ENCODE measurements at regions not wholly inside any gene's neighbourhood (a gene's known extent, or its start where the extent isn't known, plus 50 kb on each side); places are given as distances from the start of the nearest gene placed in this dataset.
"Not testable (repeated sequence)": the region's sequence is repeated elsewhere in the genome, so short reads cannot be mapped to it uniquely, and the experiment has no call there.

GRCh38 chrX:879756-880698, 249.4 kb downstream of the SHOX start:
- DNase-seq = not testable (repeated sequence)

- no peak for DNase-seq
Observed at GRCh38 chrX:874061-874460, 243.5 kb downstream of the SHOX start.

GRCh38 chrX:873016-873415, 242.4 kb downstream of the SHOX start:
- DNase-seq = no peak

GRCh38 chrX:872090-872489, 241.5 kb downstream of the SHOX start:
- DNase-seq = no peak

- DNase-seq = no peak
Observed at GRCh38 chrX:871626-872025, 241.0 kb downstream of the SHOX start.

GRCh38 chrX:867966-868647, 237.5 kb downstream of the SHOX start:
- DNase-seq = no peak

GRCh38 chrX:867502-867901, 236.9 kb downstream of the SHOX start:
- DNase-seq = no peak

GRCh38 chrX:866441-866990, 235.9 kb downstream of the SHOX start:
- no peak for DNase-seq

GRCh38 chrX:865422-865821, 234.8 kb downstream of the SHOX start:
- no peak for DNase-seq

GRCh38 chrX:861921-862320, 231.3 kb downstream of the SHOX start:
- DNase-seq = no peak

GRCh38 chrX:861340-861890, 230.8 kb downstream of the SHOX start:
- no peak for DNase-seq

- DNase-seq = no peak
Observed at GRCh38 chrX:859329-859728, 228.7 kb downstream of the SHOX start.

- no peak for DNase-seq
Observed at GRCh38 chrX:858542-859078, 228.0 kb downstream of the SHOX start.

- DNase-seq = no peak
Observed at GRCh38 chrX:857376-857775, 226.8 kb downstream of the SHOX start.

GRCh38 chrX:856566-857290, 226.1 kb downstream of the SHOX start:
- no peak for DNase-seq

- DNase-seq = no peak
Observed at GRCh38 chrX:853304-853703, 222.7 kb downstream of the SHOX start.

- DNase-seq = no peak
Observed at GRCh38 chrX:850471-850916, 219.9 kb downstream of the SHOX start.

GRCh38 chrX:848386-848785, 217.8 kb downstream of the SHOX start:
- no peak for DNase-seq

- DNase-seq = no peak
Observed at GRCh38 chrX:843306-843705, 212.7 kb downstream of the SHOX start.

GRCh38 chrX:840556-840955, 210.0 kb downstream of the SHOX start:
- DNase-seq = no peak

GRCh38 chrX:838666-839065, 208.1 kb downstream of the SHOX start:
- DNase-seq = not testable (repeated sequence)

GRCh38 chrX:835857-836256, 205.3 kb downstream of the SHOX start:
- not testable (repeated sequence) for DNase-seq

- DNase-seq = no peak
Observed at GRCh38 chrX:830532-830931, 199.9 kb downstream of the SHOX start.

All from NCI-H1092 (cell line).